Stomach (tissue), 8 donors: ENCODE measurements at regions not wholly inside any gene's neighbourhood (a gene's known extent, or its start where the extent isn't known, plus 50 kb on each side); places are given as distances from the start of the nearest gene placed in this dataset.

Experiments
- DNase-seq, 2 donors: peaks; one replicate each; pipeline versions ENCODE4 v3.0.0 to v3.0.0-alpha.2; 2013 to 2019
- H3K27ac ChIP-seq, 5 donors: fragments of 200-600 bp in 4 of 5; sonication (generic) in 4 of 5; one replicate each; pipeline ENCODE4 v1.5.1; 2013 to 2019; ENCODE audit warnings: mild to moderate bottlenecking in 1 of 5, moderate library complexity in 1 of 5
- H3K27me3 ChIP-seq, 3 donors: fragments of 200-600 bp; sonication (generic); one replicate each; pipeline ENCODE4 v1.5.1; 2017 to 2019; ENCODE audit warnings: mixed run types in 1 of 3
- H3K36me3 ChIP-seq, 4 donors: fragments of 200-600 bp; sonication (generic); 1 replicate in 3 of 4; 2 replicates in 1 of 4; pipeline ENCODE4 v1.5.1; 2016 to 2019
- H3K4me1 ChIP-seq, 4 donors: fragments of 200-600 bp; sonication (generic); one replicate each; pipeline ENCODE4 v1.5.1; 2016 to 2019
- H3K4me3 ChIP-seq, 4 donors: fragments of 200-600 bp; sonication (generic) in 3 of 4; one replicate each; pipeline ENCODE4 v1.5.1; 2016 to 2019; ENCODE audit warnings: mild to moderate bottlenecking in 1 of 4
- H3K9me3 ChIP-seq, 4 donors: fragments of 200-600 bp; sonication (generic); one replicate each; pipeline ENCODE4 v1.5.1; 2016 to 2019
- EP300 ChIP-seq: sonication (generic); formaldehyde crosslinking; IDR thresholded peaks from one replicate; pipeline ENCODE4 v1.6.1; 2017; ENCODE audit warnings: antibody characterized with exemption
- POLR2A ChIP-seq, 4 donors: fragments of 450-650 bp; IDR thresholded peaks; one replicate each; pipeline ENCODE4 v1.6.1; 2016; ENCODE audit warnings: antibody characterized with exemption in 4 of 4, control low read depth in 2 of 4, mild to moderate bottlenecking in 1 of 4, moderate library complexity in 1 of 4
- POLR2AphosphoS5 ChIP-seq, 3 donors: sonication (generic); formaldehyde crosslinking; IDR thresholded peaks; one replicate each; pipeline ENCODE4 v1.6.1; 2016; ENCODE audit warnings: antibody characterized with exemption in 3 of 3
- WGBS, 5 donors: extraction: QIAGEN DNeasy Blood & Tissue Kit in 3 of 5; methylation state at CpG; one replicate each; pipeline versions ENCODE4 v1.1.5 to v1.1.7; 2013 to 2018; 5-methylcytosine and 5-hydroxymethylcytosine counted together
- intact Hi-C: fragments of 100-400 bp; cut with DNase I; formaldehyde crosslinking; loops from one replicate; pipeline ENCODE4 v1.15.1; 2023; ENCODE audit warnings: low total_unique reads
- TF ChIP-seq, protein P1 (sequence below), 7 experiments: fragments of 450-650 bp in 4 of 7; fragments of 200-600 bp in 3 of 7; sonication (generic) in 3 of 7; IDR thresholded peaks; one replicate each; pipeline ENCODE4 v1.5.1; 2016 to 2019; ENCODE audit warnings: antibody characterized with exemption in 7 of 7, control low read depth in 2 of 7, mild to moderate bottlenecking in 1 of 7
- donor health status: healthy with polysubstance abuse.
- donor health status: Bipolar disorder and iron deficiency.
- donor health status: healthy.

DNA sequence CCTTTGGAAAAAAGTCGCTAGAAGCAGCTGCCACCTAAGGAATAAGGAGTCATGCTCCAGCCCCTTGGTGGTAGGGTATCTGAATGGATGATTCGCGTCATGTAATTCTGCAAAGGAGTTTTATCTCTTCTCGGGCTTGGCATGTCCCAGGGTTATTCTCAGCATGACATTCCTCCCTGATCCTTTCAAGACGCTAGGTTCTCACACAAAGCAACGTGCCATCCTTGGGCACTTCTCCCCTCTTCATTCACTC lies 355.6 kb downstream of the MYCN start:
- no peaks in the 10 kb centered on the region for H3K4me1 ChIP-seq
- H3K27ac ChIP-seq: no peak overlapping the region
- H3K36me3 ChIP-seq: no peaks in the 10 kb centered on the region
- intact Hi-C loops: no loop called here
- no peak for DNase-seq
- WGBS, 5 donors: 77 to 85% (median 81%) methylated on average over 6 of the region's 6 CpGs
- TF ChIP-seq POLR2AphosphoS5 (IDR thresholded peaks at IDR 0.05): no peak
- TF ChIP-seq EP300: no peak
- no peak for TF ChIP-seq POLR2A (IDR thresholded peaks at IDR 0.05)
- H3K27me3 ChIP-seq: peaks cover 0 to 6% (median 0%) of the 10 kb centered on the region in 3 donors
- H3K4me3 ChIP-seq: no peak overlapping the region
- H3K9me3 ChIP-seq: peaks cover 0 to 16% (median 7%) of the 10 kb centered on the region in 4 donors

DNA sequence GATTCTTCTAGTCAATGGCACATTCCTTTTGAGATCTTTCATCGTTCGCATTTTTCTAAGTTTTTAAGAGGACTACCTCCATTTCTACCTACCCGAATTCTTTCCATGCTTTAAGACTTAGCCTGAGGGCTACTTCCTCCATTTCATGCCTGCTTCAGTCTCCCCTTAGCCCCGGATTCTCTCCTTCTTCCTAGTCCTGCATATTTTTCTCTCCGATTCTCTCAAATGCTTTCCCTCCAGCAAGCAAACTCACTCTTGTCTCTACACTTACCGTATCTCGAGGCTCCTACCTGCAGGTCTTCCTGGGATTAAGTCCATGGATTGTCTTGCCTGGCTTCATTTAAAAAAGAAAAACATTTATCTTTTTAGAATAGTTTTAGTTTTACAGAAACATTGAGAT lies 354.4 kb downstream of the MYCN start:
- Histone ChIP-seq H3K36me3 (no peaks in the 10 kb centered on the region), H3K27me3 (peaks cover 0 to 6% (median 0%) of the 10 kb centered on the region in 3 donors), H3K4me1 (no peaks in the 10 kb centered on the region), H3K4me3 (no peak overlapping the region), H3K27ac (no peak overlapping the region), H3K9me3 (peaks cover 0 to 7% (median 0%) of the 10 kb centered on the region in 4 donors)
- DNase-seq: no peak
- WGBS, 5 donors: 90 to 96% (median 93%) methylated on average over 7 of the region's 7 CpGs
- intact Hi-C loops: no loop called here
- TF ChIP-seq, protein P1, sequence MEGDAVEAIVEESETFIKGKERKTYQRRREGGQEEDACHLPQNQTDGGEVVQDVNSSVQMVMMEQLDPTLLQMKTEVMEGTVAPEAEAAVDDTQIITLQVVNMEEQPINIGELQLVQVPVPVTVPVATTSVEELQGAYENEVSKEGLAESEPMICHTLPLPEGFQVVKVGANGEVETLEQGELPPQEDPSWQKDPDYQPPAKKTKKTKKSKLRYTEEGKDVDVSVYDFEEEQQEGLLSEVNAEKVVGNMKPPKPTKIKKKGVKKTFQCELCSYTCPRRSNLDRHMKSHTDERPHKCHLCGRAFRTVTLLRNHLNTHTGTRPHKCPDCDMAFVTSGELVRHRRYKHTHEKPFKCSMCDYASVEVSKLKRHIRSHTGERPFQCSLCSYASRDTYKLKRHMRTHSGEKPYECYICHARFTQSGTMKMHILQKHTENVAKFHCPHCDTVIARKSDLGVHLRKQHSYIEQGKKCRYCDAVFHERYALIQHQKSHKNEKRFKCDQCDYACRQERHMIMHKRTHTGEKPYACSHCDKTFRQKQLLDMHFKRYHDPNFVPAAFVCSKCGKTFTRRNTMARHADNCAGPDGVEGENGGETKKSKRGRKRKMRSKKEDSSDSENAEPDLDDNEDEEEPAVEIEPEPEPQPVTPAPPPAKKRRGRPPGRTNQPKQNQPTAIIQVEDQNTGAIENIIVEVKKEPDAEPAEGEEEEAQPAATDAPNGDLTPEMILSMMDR (IDR thresholded peaks at IDR 0.05): no peak
- no peak for TF ChIP-seq EP300
- TF ChIP-seq POLR2AphosphoS5 (IDR thresholded peaks at IDR 0.05): no peak
- no peak for TF ChIP-seq POLR2A (IDR thresholded peaks at IDR 0.05)

DNA sequence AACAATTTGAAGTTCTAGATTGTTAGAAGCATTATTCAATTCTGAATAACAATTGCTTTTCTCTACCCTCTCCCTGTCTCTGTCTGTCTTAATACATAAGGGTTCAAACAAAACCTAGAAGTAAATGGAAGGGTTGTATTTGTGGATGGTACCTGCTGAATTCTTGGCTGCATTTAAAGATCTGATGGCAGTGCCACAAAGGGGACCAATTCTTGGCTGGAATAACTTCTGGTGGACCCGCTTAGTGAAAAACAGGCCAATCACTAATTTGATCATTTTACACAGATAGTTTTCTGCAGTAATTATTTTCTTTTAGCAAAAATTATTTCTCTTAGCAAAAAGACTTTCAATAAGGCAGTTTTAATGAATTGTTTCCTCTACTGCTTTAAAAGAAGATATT lies 353.5 kb downstream of the MYCN start:
- DNase-seq: no peak
- H3K9me3 ChIP-seq: peaks cover 0 to 2% (median 0%) of the 10 kb centered on the region in 4 donors
- peaks cover 0 to 6% (median 0%) of the 10 kb centered on the region in 3 donors for H3K27me3 ChIP-seq
- H3K27ac ChIP-seq: no peak overlapping the region
- 90 to 97% (median 92%) methylated on average over 1 of the region's 1 CpG for WGBS, 5 donors
- H3K4me3 ChIP-seq: no peak overlapping the region
- H3K36me3 ChIP-seq: no peaks in the 10 kb centered on the region
- no peaks in the 10 kb centered on the region for H3K4me1 ChIP-seq
- TF ChIP-seq, protein P1 (IDR thresholded peaks at IDR 0.05): no peak
- no peak for TF ChIP-seq EP300
- no peak for TF ChIP-seq POLR2A (IDR thresholded peaks at IDR 0.05)
- TF ChIP-seq POLR2AphosphoS5 (IDR thresholded peaks at IDR 0.05): no peak
- intact Hi-C loops: no loop called here

DNA sequence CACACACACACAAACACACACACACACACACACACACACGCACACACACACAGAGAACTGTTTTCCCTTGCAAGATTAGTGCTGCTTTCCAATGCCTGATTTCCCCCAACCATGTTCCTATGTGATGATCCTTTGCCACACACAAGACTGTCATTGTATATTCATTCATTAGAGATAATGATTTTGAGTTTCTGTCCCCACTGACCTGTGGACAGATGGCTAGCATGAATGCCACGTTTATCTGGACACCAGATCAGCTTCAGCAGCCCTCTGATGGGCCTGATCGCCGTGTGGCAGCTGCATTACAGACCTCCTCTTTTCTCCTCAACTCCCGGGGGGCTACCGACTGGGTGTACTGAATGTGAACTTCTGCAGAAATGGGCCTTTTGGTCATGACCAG lies 353.0 kb downstream of the MYCN start:
- H3K27ac ChIP-seq: no peak overlapping the region

More for the DNA sequence above, 353.0 kb downstream of the MYCN start:
- Histone ChIP-seq H3K9me3 (no peaks in the 10 kb centered on the region), H3K4me1 (no peaks in the 10 kb centered on the region), H3K27me3 (peaks cover 0 to 6% (median 0%) of the 10 kb centered on the region in 3 donors), H3K4me3 (no peak overlapping the region), H3K36me3 (no peaks in the 10 kb centered on the region)
- no peak for TF ChIP-seq POLR2A (IDR thresholded peaks at IDR 0.05)
- TF ChIP-seq POLR2AphosphoS5 (IDR thresholded peaks at IDR 0.05): no peak
- no peak for TF ChIP-seq EP300
- TF ChIP-seq, protein P1 (IDR thresholded peaks at IDR 0.05): no peak
- 64 to 76% (median 68%) methylated on average over 6 of the region's 6 CpGs for WGBS, 5 donors
- intact Hi-C loops: no loop called here
- peak in 1 of 2 donors; percentile 29 for DNase-seq
